Rectal smooth muscle tissue (tissue), 1 donor: ENCODE measurements at regions not wholly inside any gene's neighbourhood (a gene's known extent, or its start where the extent isn't known, plus 50 kb on each side); places are given as distances from the start of the nearest gene placed in this dataset.

Source experiments
- H3K27ac ChIP-seq: one replicate; pipeline ENCODE4 v1.7.0; 2013; ENCODE audit warnings: low read depth, low read length, inconsistent platforms
- H3K27me3 ChIP-seq: one replicate; pipeline ENCODE4 v1.7.0; 2013; ENCODE audit warnings: low read length; ENCODE audit not compliant: control insufficient read depth, insufficient read depth
- H3K36me3 ChIP-seq: one replicate; pipeline ENCODE4 v1.7.0; 2013; ENCODE audit warnings: low read length; ENCODE audit not compliant: control insufficient read depth, insufficient read depth
- H3K4me1 ChIP-seq: one replicate; pipeline ENCODE4 v1.7.0; 2013; ENCODE audit warnings: low read length; ENCODE audit not compliant: control insufficient read depth, insufficient read depth
- H3K4me3 ChIP-seq: one replicate; pipeline ENCODE4 v1.7.0; 2013; ENCODE audit warnings: low read length
- H3K9ac ChIP-seq: one replicate; pipeline ENCODE4 v1.7.0; 2013; ENCODE audit warnings: low read length

DNA sequence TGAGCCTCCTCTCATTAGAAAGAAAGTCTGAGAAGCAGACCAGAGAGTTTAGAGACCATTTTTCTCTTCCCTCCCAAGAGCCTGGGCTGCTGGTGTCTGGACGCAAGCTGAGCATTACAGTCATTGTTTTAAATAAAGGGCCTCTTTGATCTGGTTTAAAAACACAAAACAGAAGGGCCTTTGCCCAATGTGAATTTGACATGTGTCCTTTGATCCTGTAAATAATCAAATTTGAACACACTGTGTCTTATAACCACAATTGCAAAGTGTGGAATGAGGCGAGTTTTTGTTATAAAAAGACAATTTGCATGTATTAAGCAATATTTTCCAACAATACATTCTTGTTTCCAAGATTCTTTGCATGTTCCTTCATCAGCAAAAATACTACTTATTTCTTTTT lies 158.5 kb downstream of the C7orf25 start:
- peaks cover 7% of the 10 kb centered on the region for H3K4me1 ChIP-seq
- peak overlapping the region; percentile 32 for H3K27ac ChIP-seq
- no peak overlapping the region for H3K9ac ChIP-seq
- no peaks in the 10 kb centered on the region for H3K27me3 ChIP-seq
- H3K4me3 ChIP-seq, result no peak overlapping the region
- no peaks in the 10 kb centered on the region for H3K36me3 ChIP-seq

GRCh38 chr7:42750172-42750571 lies 161.7 kb downstream of the C7orf25 start:
- no peaks in the 10 kb centered on the region for H3K36me3 ChIP-seq
- peaks cover 7% of the 10 kb centered on the region for H3K4me1 ChIP-seq
- H3K9ac ChIP-seq, result no peak overlapping the region
- no peak overlapping the region for H3K27ac ChIP-seq
- H3K4me3 ChIP-seq, result no peak overlapping the region
- H3K27me3 ChIP-seq, result no peaks in the 10 kb centered on the region

DNA sequence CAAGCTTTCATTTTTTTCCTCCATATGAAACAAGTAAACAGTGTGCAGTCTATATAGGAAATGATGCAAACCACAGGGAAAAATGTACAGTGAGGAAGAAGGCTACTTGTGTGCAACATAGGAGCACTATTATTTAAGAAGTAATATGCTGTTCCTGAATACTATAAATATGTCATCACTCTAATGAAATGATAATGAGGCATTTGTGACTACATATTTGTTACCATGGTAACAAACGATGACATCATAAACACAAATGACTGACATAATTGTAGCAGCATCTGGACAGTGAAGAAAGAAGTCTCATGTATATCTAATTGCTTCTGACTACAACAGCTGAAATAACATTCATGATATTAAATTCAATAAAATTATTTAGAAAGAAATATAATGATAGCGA lies 164.8 kb downstream of the C7orf25 start:
- Histone ChIP-seq H3K27ac (no peak overlapping the region), H3K27me3 (no peaks in the 10 kb centered on the region), H3K4me3 (no peak overlapping the region), H3K4me1 (no peaks in the 10 kb centered on the region), H3K9ac (no peak overlapping the region), H3K36me3 (no peaks in the 10 kb centered on the region)

- no peak overlapping the region for H3K4me3 ChIP-seq
- no peaks in the 10 kb centered on the region for H3K27me3 ChIP-seq
- H3K27ac ChIP-seq, result no peak overlapping the region
- no peaks in the 10 kb centered on the region for H3K4me1 ChIP-seq
- H3K9ac ChIP-seq, result no peak overlapping the region
- H3K36me3 ChIP-seq, result no peaks in the 10 kb centered on the region
Observed at GRCh38 chr7:42746214-42746613, 165.7 kb downstream of the C7orf25 start.

- H3K9ac ChIP-seq, result no peak overlapping the region
- no peak overlapping the region for H3K27ac ChIP-seq
- H3K4me1 ChIP-seq, result no peaks in the 10 kb centered on the region
- H3K27me3 ChIP-seq, result no peaks in the 10 kb centered on the region
- H3K4me3 ChIP-seq, result no peak overlapping the region
- no peaks in the 10 kb centered on the region for H3K36me3 ChIP-seq
Observed at GRCh38 chr7:42745357-42746059, 166.4 kb downstream of the C7orf25 start.

GRCh38 chr7:42744746-42745145 lies 167.1 kb downstream of the C7orf25 start:
- no peak overlapping the region for H3K9ac ChIP-seq
- no peaks in the 10 kb centered on the region for H3K27me3 ChIP-seq
- no peak overlapping the region for H3K4me3 ChIP-seq
- H3K27ac ChIP-seq, result no peak overlapping the region
- no peaks in the 10 kb centered on the region for H3K4me1 ChIP-seq
- no peaks in the 10 kb centered on the region for H3K36me3 ChIP-seq

GRCh38 chr7:42743077-42743858 lies 168.6 kb downstream of the C7orf25 start:
- H3K27me3 ChIP-seq, result no peaks in the 10 kb centered on the region
- H3K36me3 ChIP-seq, result no peaks in the 10 kb centered on the region
- no peak overlapping the region for H3K27ac ChIP-seq
- no peak overlapping the region for H3K4me3 ChIP-seq
- no peaks in the 10 kb centered on the region for H3K4me1 ChIP-seq
- H3K9ac ChIP-seq, result no peak overlapping the region

DNA sequence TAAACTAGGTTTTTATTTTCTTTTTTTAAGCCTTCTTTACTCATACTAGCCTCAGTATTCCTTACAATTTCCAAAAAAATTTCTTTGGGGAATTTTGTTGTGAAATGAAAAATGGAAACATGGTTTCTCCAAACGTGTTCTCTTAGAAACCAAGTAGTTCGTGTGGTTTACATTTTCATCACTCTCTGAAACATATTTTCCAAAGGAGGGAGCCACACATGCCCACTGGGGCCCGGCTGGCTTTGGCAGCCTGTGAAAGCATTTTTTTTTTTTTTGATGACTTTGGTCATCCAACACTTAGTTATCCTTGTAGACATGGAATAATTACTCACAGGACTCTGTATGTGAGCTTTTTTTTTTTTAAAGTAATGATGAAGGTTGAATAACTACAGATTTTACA lies 169.6 kb downstream of the C7orf25 start:
- Histone ChIP-seq H3K36me3 (no peaks in the 10 kb centered on the region), H3K27ac (no peak overlapping the region), H3K4me3 (no peak overlapping the region), H3K9ac (no peak overlapping the region), H3K27me3 (no peaks in the 10 kb centered on the region), H3K4me1 (no peaks in the 10 kb centered on the region)

GRCh38 chr7:42740408-42740807 lies 171.5 kb downstream of the C7orf25 start:
- Histone ChIP-seq H3K4me3 (no peak overlapping the region), H3K9ac (no peak overlapping the region), H3K27ac (no peak overlapping the region), H3K36me3 (no peaks in the 10 kb centered on the region), H3K27me3 (no peaks in the 10 kb centered on the region), H3K4me1 (no peaks in the 10 kb centered on the region)

DNA sequence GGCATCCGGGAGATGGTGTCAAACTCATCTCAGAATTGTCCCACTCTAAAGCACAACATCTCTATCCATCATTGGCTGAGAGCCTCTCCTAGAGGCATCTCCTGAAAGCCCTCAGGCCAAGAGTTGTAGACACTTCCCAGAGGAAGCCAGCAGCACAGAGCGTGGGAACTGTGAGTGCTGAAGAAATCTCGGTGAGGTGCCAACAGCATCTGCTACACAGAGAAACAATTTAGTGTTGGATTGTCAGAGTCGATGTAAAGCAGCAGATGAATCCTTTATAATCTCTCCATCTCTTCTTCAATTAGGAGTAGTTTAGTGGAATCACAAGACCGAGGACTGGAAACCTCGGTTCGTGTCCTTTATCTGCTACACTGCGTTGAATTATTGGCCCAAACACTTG lies 172.2 kb downstream of the C7orf25 start:
- Histone ChIP-seq H3K27ac (no peak overlapping the region), H3K4me1 (no peaks in the 10 kb centered on the region), H3K27me3 (no peaks in the 10 kb centered on the region), H3K36me3 (no peaks in the 10 kb centered on the region), H3K9ac (no peak overlapping the region), H3K4me3 (no peak overlapping the region)

- Histone ChIP-seq H3K4me3 (no peak overlapping the region), H3K4me1 (no peaks in the 10 kb centered on the region), H3K27ac (no peak overlapping the region), H3K36me3 (no peaks in the 10 kb centered on the region), H3K27me3 (no peaks in the 10 kb centered on the region), H3K9ac (no peak overlapping the region)
Observed at GRCh38 chr7:42736931-42737330, 174.9 kb downstream of the C7orf25 start.

DNA sequence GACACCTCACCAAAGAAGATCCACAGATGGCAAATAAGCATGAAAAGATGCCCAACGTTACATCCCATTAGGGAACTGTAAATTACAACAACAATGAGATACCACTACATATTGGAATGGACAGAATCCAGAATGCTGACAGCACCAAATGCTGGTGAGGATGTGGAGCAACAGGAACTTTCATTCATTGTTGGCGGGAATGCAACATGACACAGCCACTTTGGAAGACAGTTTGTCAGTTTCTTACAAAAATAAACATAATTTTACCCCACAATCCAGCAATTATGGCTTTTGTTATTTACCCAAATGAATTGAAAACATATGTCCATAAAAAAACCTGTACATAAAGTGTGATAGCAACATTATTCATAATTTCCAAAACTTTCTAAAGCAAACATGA lies 176.8 kb downstream of the C7orf25 start:
- Histone ChIP-seq H3K36me3 (no peaks in the 10 kb centered on the region), H3K9ac (no peak overlapping the region), H3K27ac (no peak overlapping the region), H3K4me3 (no peak overlapping the region), H3K27me3 (no peaks in the 10 kb centered on the region), H3K4me1 (no peaks in the 10 kb centered on the region)

GRCh38 chr7:42734568-42734967 lies 177.3 kb downstream of the C7orf25 start:
- Histone ChIP-seq H3K36me3 (no peaks in the 10 kb centered on the region), H3K4me1 (no peaks in the 10 kb centered on the region), H3K27ac (no peak overlapping the region)

More at GRCh38 chr7:42734568-42734967, 177.3 kb downstream of the C7orf25 start:
- H3K27me3 ChIP-seq, result no peaks in the 10 kb centered on the region
- no peak overlapping the region for H3K9ac ChIP-seq
- H3K4me3 ChIP-seq, result no peak overlapping the region
